Activated CD4-positive, alpha-beta T cell treated with anti-CD3 and anti-CD28 coated beads, Interleukin-2, amount 10 ng/mL, durations not matched to agents 24 days and 14 days (primary cell): ENCODE measurements at regions not wholly inside any gene's neighbourhood (a gene's known extent, or its start where the extent isn't known, plus 50 kb on each side); places are given as distances from the start of the nearest gene placed in this dataset.

Experiments
- DNase-seq: peaks from one replicate; pipeline ENCODE4 v3.0.0; 2022
- H3K27ac Mint-ChIP-seq: one replicate; pipeline ENCODE4 v1.8.0; 2022; ENCODE audit warnings: mild to moderate bottlenecking, mixed read lengths
- H3K27me3 Mint-ChIP-seq: one replicate; pipeline ENCODE4 v1.8.0; 2022; ENCODE audit warnings: mixed read lengths
- H3K36me3 Mint-ChIP-seq: one replicate; pipeline ENCODE4 v1.8.0; 2022; ENCODE audit warnings: low read depth, mild to moderate bottlenecking, mixed read lengths
- H3K4me1 Mint-ChIP-seq: one replicate; pipeline ENCODE4 v1.8.0; 2021; ENCODE audit warnings: mixed read lengths
- H3K4me3 Mint-ChIP-seq: one replicate; pipeline ENCODE4 v1.8.0; 2022; ENCODE audit warnings: mild to moderate bottlenecking, moderate library complexity, mixed read lengths
- H3K9me3 Mint-ChIP-seq: one replicate; pipeline ENCODE4 v1.8.0; 2021; ENCODE audit warnings: mixed read lengths
- intact Hi-C: fragments of 100-400 bp; cut with micrococcal nuclease; formaldehyde crosslinking; loops from one replicate; pipeline ENCODE4 v1.15.1; 2023

- peaks cover 2% of the 10 kb centered on the region for H3K27me3 Mint-ChIP-seq
Observed at GRCh38 chr20:40547483-40548091, 141.4 kb downstream of the MAFB start.

DNA sequence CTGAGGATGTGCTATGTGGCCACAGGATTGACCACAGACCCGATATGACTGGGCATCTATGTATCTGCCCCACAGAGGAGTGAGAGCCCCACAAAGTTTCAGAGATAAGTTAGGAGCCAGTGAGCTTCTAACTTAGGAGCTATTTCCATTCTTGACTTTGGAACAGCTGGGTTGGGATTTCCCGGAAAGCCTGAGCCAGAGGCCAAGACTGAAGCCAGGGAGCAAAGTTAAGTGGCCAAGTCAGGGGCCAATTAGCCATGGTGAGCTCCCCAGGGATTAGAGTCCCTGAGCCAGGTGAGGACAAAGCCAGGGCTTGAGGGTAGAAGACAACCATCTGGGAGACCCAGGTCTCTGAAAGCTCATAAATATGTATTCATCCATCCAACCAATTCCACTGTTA lies 143.6 kb downstream of the MAFB start:
- H3K27me3 Mint-ChIP-seq: no peaks in the 10 kb centered on the region
- no peak overlapping the region for H3K4me3 Mint-ChIP-seq
- no peaks in the 10 kb centered on the region for H3K36me3 Mint-ChIP-seq
- DNase-seq: no peak
- no peak overlapping the region for H3K27ac Mint-ChIP-seq
- H3K4me1 Mint-ChIP-seq: no peaks in the 10 kb centered on the region
- H3K9me3 Mint-ChIP-seq: no peaks in the 10 kb centered on the region
- intact Hi-C loops: no loop called here

More at GRCh38 chr20:40547483-40548091, 141.4 kb downstream of the MAFB start:
- intact Hi-C loops: no loop called here
- no peak for DNase-seq
- no peak overlapping the region for H3K4me3 Mint-ChIP-seq
- H3K9me3 Mint-ChIP-seq: no peaks in the 10 kb centered on the region
- H3K36me3 Mint-ChIP-seq: no peaks in the 10 kb centered on the region
- H3K4me1 Mint-ChIP-seq: no peaks in the 10 kb centered on the region
- no peak overlapping the region for H3K27ac Mint-ChIP-seq

DNA sequence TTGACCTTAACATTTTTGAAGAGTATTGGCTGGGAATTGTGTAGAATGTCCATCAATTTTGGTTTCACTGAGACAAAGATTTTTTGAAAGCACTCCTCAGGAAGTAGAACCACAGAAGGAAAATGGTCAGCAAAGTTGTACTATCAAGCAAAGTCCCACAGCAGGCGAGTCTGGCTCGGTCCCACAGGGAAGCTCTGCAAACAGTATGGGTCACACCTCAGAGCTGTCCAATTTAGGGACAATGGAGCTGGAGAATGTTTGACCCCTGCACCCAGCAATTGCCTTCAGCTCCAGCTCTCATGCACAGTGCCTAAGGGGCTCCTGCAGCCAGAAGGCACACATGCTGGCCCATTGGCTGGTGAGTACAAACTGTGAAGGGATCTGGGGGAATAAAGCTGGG lies 147.0 kb downstream of the MAFB start:
- H3K4me1 Mint-ChIP-seq: no peaks in the 10 kb centered on the region
- no peak overlapping the region for H3K4me3 Mint-ChIP-seq
- intact Hi-C loops: no loop called here
- H3K9me3 Mint-ChIP-seq: no peaks in the 10 kb centered on the region
- no peak overlapping the region for H3K27ac Mint-ChIP-seq
- no peaks in the 10 kb centered on the region for H3K36me3 Mint-ChIP-seq
- no peaks in the 10 kb centered on the region for H3K27me3 Mint-ChIP-seq
- no peak for DNase-seq

GRCh38 chr20:40540166-40540565 lies 148.9 kb downstream of the MAFB start:
- Mint-ChIP-seq H3K9me3 (no peaks in the 10 kb centered on the region), H3K27me3 (no peaks in the 10 kb centered on the region)
- intact Hi-C loops: no loop called here

GRCh38 chr20:40538131-40538530 lies 150.9 kb downstream of the MAFB start:
- no peak overlapping the region for H3K27ac Mint-ChIP-seq
- no peak overlapping the region for H3K4me3 Mint-ChIP-seq
- intact Hi-C loops: no loop called here
- H3K27me3 Mint-ChIP-seq: no peaks in the 10 kb centered on the region
- peaks cover 5% of the 10 kb centered on the region for H3K9me3 Mint-ChIP-seq
- no peaks in the 10 kb centered on the region for H3K4me1 Mint-ChIP-seq
- no peaks in the 10 kb centered on the region for H3K36me3 Mint-ChIP-seq
- DNase-seq: no peak

More at GRCh38 chr20:40540166-40540565, 148.9 kb downstream of the MAFB start:
- H3K4me1 Mint-ChIP-seq: no peaks in the 10 kb centered on the region
- H3K27ac Mint-ChIP-seq: no peak overlapping the region
- DNase-seq: no peak
- H3K36me3 Mint-ChIP-seq: no peaks in the 10 kb centered on the region
- H3K4me3 Mint-ChIP-seq: no peak overlapping the region

DNA sequence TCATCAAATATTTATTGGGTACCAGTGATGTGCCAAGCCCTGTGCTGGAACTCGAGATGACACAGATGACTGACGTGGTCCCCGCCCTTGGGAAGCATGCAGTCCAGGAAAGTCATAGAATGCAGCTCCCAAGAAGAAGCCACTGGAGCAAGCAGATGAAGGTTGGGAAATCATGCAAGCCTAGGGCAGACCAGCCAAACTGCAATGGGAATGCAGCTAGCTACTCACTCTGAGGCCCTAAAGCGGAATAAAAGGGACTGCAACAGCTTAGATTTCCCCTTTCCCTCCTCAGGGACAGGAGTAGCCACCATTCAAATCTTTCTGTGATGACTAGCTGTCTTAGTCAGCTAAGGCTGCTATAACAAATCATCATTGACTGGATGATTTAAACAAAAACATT lies 152.2 kb downstream of the MAFB start:
- Mint-ChIP-seq H3K27ac (no peak overlapping the region), H3K36me3 (no peaks in the 10 kb centered on the region), H3K27me3 (no peaks in the 10 kb centered on the region), H3K4me3 (no peak overlapping the region), H3K4me1 (no peaks in the 10 kb centered on the region), H3K9me3 (peaks cover 14% of the 10 kb centered on the region)
- no peak for DNase-seq
- intact Hi-C loops: no loop called here

GRCh38 chr20:40535816-40536215 lies 153.2 kb downstream of the MAFB start:
- H3K27me3 Mint-ChIP-seq: no peaks in the 10 kb centered on the region
- DNase-seq: no peak
- peaks cover 21% of the 10 kb centered on the region for H3K9me3 Mint-ChIP-seq
- H3K4me1 Mint-ChIP-seq: no peaks in the 10 kb centered on the region
- no peak overlapping the region for H3K4me3 Mint-ChIP-seq
- H3K27ac Mint-ChIP-seq: no peak overlapping the region
- no peaks in the 10 kb centered on the region for H3K36me3 Mint-ChIP-seq
- intact Hi-C loops: no loop called here

DNA sequence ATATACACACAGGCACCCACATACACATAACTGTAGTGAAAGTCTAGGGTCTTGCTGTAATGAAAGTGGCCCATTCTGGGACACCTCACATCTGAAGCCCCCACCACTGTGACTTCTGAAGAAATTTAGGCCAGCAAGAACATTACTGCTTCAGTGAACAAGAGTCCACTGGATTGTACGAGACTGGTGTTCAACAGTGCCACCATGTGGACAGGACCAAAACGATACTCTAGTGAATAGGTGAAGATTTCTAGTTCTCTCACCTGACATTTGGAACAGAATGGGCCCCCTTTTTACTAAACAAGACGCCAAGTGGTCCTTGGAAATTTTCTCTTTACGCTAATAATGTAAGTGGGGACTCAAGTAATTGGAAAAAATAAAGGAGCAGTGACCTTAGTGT lies 156.9 kb downstream of the MAFB start:
- Mint-ChIP-seq H3K9me3 (peaks cover 23% of the 10 kb centered on the region), H3K4me3 (no peak overlapping the region), H3K4me1 (no peaks in the 10 kb centered on the region), H3K27me3 (no peaks in the 10 kb centered on the region), H3K27ac (no peak overlapping the region), H3K36me3 (no peaks in the 10 kb centered on the region)
- intact Hi-C loops: no loop called here
- no peak for DNase-seq

DNA sequence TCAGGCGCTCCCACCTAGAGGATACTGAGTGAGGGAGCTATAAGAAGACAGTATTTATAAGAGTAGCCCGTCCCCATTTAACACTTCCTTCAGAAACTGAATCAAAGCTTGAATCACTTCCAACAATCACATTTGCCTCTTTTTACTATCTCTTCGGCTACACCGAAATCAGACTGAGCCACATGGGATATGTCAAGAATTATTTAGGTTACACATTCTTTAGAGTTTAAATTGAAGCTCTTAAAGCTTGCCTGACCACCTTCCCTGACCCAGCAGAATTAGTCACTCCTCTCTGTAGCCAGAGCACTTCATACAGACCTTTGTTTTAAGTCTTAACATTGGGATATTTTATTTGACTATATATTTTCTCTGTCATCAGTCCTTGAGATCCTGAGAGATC lies 163.7 kb downstream of the MAFB start:
- DNase-seq: no peak
- intact Hi-C loops: no loop called here
- Mint-ChIP-seq H3K4me1 (no peaks in the 10 kb centered on the region), H3K27ac (no peak overlapping the region), H3K27me3 (no peaks in the 10 kb centered on the region), H3K9me3 (peaks cover 12% of the 10 kb centered on the region), H3K4me3 (no peak overlapping the region), H3K36me3 (no peaks in the 10 kb centered on the region)

DNA sequence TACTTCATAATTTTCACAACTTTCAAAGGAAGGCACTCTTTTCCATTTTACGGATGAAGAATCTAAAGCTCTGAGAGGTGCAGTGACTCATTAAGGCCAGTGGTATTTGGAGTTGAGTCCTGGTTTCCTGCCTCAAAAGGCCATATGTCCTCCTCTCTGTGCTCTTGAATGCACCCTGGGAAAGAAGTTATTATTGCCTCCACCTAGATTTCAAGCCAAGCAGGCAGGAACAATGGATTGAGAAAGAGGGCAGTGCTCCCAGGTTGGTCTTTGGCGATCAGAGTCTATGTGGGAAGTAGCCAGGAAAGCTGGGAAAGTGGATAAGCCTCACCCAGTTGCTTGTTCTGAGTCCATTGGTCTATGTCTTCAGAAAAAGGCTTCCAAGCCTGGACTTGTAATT lies 165.0 kb downstream of the MAFB start:
- no peak overlapping the region for H3K4me3 Mint-ChIP-seq
- H3K4me1 Mint-ChIP-seq: no peaks in the 10 kb centered on the region
- H3K27me3 Mint-ChIP-seq: no peaks in the 10 kb centered on the region
- intact Hi-C loops: no loop called here
- no peak overlapping the region for H3K27ac Mint-ChIP-seq
- no peak for DNase-seq
- no peaks in the 10 kb centered on the region for H3K36me3 Mint-ChIP-seq
- H3K9me3 Mint-ChIP-seq: peaks cover 12% of the 10 kb centered on the region

- Mint-ChIP-seq H3K4me3 (no peak overlapping the region), H3K27me3 (no peaks in the 10 kb centered on the region), H3K4me1 (no peaks in the 10 kb centered on the region), H3K9me3 (peaks cover 12% of the 10 kb centered on the region), H3K36me3 (no peaks in the 10 kb centered on the region), H3K27ac (no peak overlapping the region)
- intact Hi-C loops: no loop called here
- DNase-seq: no peak
Observed at GRCh38 chr20:40522405-40522804, 166.6 kb downstream of the MAFB start.

GRCh38 chr20:40521962-40522361 lies 167.1 kb downstream of the MAFB start:
- Mint-ChIP-seq H3K36me3 (no peaks in the 10 kb centered on the region), H3K4me1 (no peaks in the 10 kb centered on the region), H3K27me3 (no peaks in the 10 kb centered on the region), H3K4me3 (no peak overlapping the region), H3K27ac (no peak overlapping the region), H3K9me3 (peaks cover 12% of the 10 kb centered on the region)
- intact Hi-C loops: no loop called here
- DNase-seq: no peak

- Mint-ChIP-seq H3K4me3 (no peak overlapping the region), H3K27ac (no peak overlapping the region), H3K27me3 (peaks cover 3% of the 10 kb centered on the region), H3K36me3 (no peaks in the 10 kb centered on the region), H3K4me1 (no peaks in the 10 kb centered on the region), H3K9me3 (peaks cover 11% of the 10 kb centered on the region)
- DNase-seq: no peak
- intact Hi-C loops: no loop called here
Observed at GRCh38 chr20:40519918-40520317, 169.1 kb downstream of the MAFB start.

DNA sequence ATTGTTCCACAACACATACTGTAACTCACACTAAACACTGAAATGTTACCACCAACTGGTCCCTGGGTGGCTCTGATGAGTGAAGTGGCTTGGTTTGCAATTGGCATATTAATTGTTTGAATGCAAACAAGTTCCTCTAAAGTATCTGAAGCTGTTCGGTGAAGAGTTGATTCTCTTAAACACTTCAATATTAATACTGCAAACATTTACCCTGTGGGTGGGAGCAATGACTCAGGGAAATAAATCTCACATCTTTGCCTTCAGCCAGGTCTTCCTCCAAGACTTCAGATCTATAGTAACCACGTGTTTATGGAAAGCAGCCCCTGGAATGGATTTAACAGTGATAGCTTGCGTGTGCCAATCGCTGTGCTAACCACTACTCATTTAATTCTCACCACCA lies 176.0 kb downstream of the MAFB start:
- Mint-ChIP-seq H3K27me3 (peaks cover 3% of the 10 kb centered on the region), H3K36me3 (no peaks in the 10 kb centered on the region), H3K9me3 (no peaks in the 10 kb centered on the region), H3K4me1 (no peaks in the 10 kb centered on the region), H3K27ac (no peak overlapping the region), H3K4me3 (no peak overlapping the region)
- intact Hi-C loops: no loop called here
- no peak for DNase-seq

DNA sequence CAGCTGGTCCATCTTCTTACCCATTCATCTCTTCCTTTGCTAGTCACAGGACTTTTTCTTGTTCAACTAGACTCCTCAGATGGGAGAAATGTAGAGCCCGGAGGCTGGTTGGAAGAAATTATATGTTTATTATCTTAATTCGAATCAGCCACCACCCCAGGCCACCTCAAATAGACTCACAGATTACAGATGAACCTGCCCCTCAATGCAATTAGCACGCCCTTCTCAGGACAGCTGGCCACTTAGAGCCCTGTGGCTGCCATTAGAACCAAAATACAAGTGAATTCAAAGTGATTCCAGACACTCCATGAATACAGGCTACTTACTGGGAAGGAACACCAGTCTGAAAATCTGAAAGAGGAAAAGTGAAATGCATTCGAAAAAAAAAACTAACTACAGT lies 176.4 kb downstream of the MAFB start:
- Mint-ChIP-seq H3K27me3 (peaks cover 3% of the 10 kb centered on the region), H3K4me3 (no peak overlapping the region), H3K36me3 (no peaks in the 10 kb centered on the region), H3K9me3 (no peaks in the 10 kb centered on the region), H3K27ac (no peak overlapping the region), H3K4me1 (no peaks in the 10 kb centered on the region)
- no peak for DNase-seq
- intact Hi-C loops: no loop called here
